ENCODE measurements at regions not wholly inside any gene's neighbourhood (a gene's known extent, or its start where the extent isn't known, plus 50 kb on each side); places are given as distances from the start of the nearest gene placed in this dataset.

DNA sequence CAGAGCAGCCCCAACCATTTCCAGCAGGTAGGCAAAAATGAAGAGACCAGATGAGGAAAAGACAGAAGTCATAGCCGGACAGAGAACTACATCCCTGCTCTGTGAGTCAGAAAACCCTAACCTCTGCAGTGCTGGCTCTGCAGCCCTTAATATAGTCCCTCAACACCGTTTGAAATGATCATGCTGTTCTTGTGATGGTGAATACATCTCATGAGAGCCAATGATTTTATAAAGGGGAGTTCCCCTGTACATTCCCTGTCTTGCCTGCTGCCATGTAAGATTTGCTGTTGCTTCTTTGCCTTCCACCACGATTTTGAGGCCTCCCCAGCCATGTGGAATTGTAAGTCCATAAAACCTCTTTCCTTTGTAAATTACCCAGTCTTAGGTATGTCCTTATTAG is 216.8 kb upstream of the RFX3 start (continued):
- TF ChIP-seq, protein P1, sequence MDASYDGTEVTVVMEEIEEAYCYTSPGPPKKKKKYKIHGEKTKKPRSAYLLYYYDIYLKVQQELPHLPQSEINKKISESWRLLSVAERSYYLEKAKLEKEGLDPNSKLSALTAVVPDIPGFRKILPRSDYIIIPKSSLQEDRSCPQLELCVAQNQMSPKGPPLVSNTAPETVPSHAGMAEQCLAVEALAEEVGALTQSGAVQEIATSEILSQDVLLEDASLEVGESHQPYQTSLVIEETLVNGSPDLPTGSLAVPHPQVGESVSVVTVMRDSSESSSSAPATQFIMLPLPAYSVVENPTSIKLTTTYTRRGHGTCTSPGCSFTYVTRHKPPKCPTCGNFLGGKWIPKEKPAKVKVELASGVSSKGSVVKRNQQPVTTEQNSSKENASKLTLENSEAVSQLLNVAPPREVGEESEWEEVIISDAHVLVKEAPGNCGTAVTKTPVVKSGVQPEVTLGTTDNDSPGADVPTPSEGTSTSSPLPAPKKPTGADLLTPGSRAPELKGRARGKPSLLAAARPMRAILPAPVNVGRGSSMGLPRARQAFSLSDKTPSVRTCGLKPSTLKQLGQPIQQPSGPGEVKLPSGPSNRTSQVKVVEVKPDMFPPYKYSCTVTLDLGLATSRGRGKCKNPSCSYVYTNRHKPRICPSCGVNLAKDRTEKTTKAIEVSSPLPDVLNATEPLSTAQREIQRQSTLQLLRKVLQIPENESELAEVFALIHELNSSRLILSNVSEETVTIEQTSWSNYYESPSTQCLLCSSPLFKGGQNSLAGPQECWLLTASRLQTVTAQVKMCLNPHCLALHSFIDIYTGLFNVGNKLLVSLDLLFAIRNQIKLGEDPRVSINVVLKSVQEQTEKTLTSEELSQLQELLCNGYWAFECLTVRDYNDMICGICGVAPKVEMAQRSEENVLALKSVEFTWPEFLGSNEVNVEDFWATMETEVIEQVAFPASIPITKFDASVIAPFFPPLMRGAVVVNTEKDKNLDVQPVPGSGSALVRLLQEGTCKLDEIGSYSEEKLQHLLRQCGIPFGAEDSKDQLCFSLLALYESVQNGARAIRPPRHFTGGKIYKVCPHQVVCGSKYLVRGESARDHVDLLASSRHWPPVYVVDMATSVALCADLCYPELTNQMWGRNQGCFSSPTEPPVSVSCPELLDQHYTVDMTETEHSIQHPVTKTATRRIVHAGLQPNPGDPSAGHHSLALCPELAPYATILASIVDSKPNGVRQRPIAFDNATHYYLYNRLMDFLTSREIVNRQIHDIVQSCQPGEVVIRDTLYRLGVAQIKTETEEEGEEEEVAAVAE (CRISPR knock-in tag; IDR thresholded peaks at IDR 0.05; ENCODE audit: borderline replicate concordance), result no peak
- no peak for TF ChIP-seq ZNF564 (CRISPR knock-in tag; IDR thresholded peaks at IDR 0.05)
- TF ChIP-seq, protein P2, sequence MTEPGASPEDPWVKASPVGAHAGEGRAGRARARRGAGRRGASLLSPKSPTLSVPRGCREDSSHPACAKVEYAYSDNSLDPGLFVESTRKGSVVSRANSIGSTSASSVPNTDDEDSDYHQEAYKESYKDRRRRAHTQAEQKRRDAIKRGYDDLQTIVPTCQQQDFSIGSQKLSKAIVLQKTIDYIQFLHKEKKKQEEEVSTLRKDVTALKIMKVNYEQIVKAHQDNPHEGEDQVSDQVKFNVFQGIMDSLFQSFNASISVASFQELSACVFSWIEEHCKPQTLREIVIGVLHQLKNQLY (CRISPR knock-in tag; IDR thresholded peaks at IDR 0.05), result no peak

DNA sequence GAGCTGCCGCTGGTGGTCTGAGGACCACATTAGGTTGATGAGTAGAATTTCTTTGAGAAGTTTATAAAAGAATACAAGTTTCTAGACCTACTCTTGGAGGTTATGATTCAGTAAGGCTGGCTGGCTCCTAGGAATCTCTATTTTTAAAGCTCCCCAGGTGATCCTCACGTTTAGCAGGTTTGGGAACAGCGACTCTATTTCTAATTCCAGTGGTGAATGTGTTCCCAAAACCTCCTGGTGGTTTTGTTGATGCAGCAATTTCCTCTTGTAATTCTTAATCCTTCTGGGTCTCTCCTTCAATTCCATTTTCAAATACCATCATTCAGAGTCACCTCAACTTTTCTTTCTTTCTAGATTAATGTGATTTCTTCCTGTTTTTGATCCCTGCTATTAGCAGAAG is 215.9 kb upstream of the RFX3 start:
- no TSS peak for BruUV-seq (replicated peaks)
- no peak overlapping the region for H3K4me2 ChIP-seq (ENCODE audit: low read depth, low read length)
- CTCF ChIA-PET (ENCODE audit: low intra/inter-chr PET ratio, low total read pairs), result no interaction called here
- in situ Hi-C loops (cut with HindIII; ENCODE audit: extremely low pct_ligation_motif_present, low pct_unique_long_range_greater_than_20kb) (no loop called here), intact Hi-C loops (cut with micrococcal nuclease; ENCODE audit: unreplicated experiment) (no loop called here)
- TF ChIP-seq ZNF234 (CRISPR knock-in tag; conservative IDR thresholded peaks at IDR 0.05) (no peak), MAFK (conservative IDR thresholded peaks at IDR 0.05 in 1 of 2, IDR thresholded peaks at IDR 0.05 in 1 of 2; ENCODE audit: low read length in 2 of 2) (peak in 1 of 2 experiments; percentile 14; a peak in 1 of 4 replicates)
- H4K20me1 ChIP-seq (ENCODE audit: insufficient read depth, low read length), result no peaks in the 10 kb centered on the region
- no peak overlapping the region for H3K9ac ChIP-seq (ENCODE audit: insufficient read depth, low read depth, low read length)
- no peaks in the 10 kb centered on the region for H3K4me1 ChIP-seq (ENCODE audit: insufficient read depth, low read length)
- H3K79me2 ChIP-seq (ENCODE audit: insufficient read depth, low read length), result no peaks in the 10 kb centered on the region
- H3K27ac ChIP-seq (ENCODE audit: extremely low read length, insufficient read depth, low read length), result no peak overlapping the region
- no peaks in the 10 kb centered on the region for H3K9me3 ChIP-seq (ENCODE audit: low read length)
- no peak for DNase-seq (ENCODE audit: low spot score)
- H3K4me3 ChIP-seq (replicated peaks in 1 of 3; ENCODE audit: insufficient read depth in 1 of 3, low read depth in 2 of 3, low read length in 3 of 3), result no peak overlapping the region
- no peak for ATAC-seq
- no peaks in the 10 kb centered on the region for H3K27me3 ChIP-seq (ENCODE audit: control insufficient read depth in 1 of 2, insufficient read depth in 2 of 2, low read length in 2 of 2)
- FAIRE-seq, result no peak
- no peaks in the 10 kb centered on the region for H3K36me3 ChIP-seq (replicated peaks in 1 of 2; ENCODE audit: control insufficient read depth in 1 of 2, insufficient read depth in 2 of 2, low read length in 2 of 2)
- 9% methylated on average over 2 of the region's 3 CpGs for WGBS (ENCODE audit: low lambda C conversion rate)
- POLR2A ChIA-PET, result no interaction called here
- H2AFZ ChIP-seq (ENCODE audit: low read length), result no peak overlapping the region

Measured in HepG2 (cell line).